NCI-H1092 treated with DMSO at 0.1 percent for 48 hours (cell line): ENCODE measurements at regions not wholly inside any gene's neighbourhood (a gene's known extent, or its start where the extent isn't known, plus 50 kb on each side); places are given as distances from the start of the nearest gene placed in this dataset.
"Not testable (repeated sequence)": the region's sequence is repeated elsewhere in the genome, so short reads cannot be mapped to it uniquely, and the experiment has no call there.

Experiments used
- DNase-seq: peaks from one replicate; lab custom pipeline; 2025; lab: John Stamatoyannopoulos, UW

- no peak for DNase-seq
These were observed 303.6 kb upstream of the ID2 start for GRCh38 chr2:8378016-8378810.

DNA sequence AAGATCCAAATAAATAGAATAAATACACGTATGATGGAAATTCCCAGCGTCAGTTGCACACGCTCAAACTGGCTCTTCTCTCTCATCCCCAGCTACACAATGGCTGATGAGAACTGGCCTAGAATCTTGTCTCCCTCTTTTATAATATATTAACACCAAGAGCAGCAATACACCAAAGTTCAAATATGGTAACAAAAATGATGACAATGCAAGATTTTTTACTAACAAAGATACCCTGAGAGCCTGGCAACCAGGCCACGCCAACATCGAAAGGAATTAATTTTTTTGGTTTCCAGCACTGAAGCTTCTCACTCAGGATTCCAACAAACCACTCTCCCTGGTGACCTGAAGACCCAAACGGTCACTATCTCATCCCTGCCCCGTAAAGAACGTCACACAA, 302.7 kb upstream of the ID2 start:
- DNase-seq: no peak

GRCh38 chr2:8379549-8379948, 302.3 kb upstream of the ID2 start:
- no peak for DNase-seq

GRCh38 chr2:8380026-8380425, 301.8 kb upstream of the ID2 start:
- no peak for DNase-seq

GRCh38 chr2:8380566-8380965, 301.3 kb upstream of the ID2 start:
- DNase-seq: no peak

DNA sequence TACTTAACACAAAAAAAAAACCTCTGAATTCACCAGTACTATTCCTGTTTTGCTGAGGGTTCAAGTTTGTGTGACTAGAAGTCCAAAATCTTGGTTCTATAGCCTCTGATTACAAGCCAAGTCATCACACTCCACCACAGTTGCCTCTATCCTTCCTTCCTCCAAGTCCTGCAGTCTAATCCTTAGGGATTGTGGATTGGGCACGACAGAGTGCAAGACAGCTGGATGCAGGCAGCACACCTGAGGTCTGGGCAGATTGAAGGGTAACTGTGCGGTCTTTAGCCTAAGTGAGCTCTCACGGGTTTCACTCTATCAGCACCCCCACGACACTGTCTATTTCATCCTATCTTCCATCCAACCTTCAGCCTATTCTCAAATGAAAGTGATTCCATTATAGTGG, 299.4 kb upstream of the ID2 start:
- DNase-seq: no peak

GRCh38 chr2:8386748-8387147, 295.1 kb upstream of the ID2 start:
- not testable (repeated sequence) for DNase-seq

DNA sequence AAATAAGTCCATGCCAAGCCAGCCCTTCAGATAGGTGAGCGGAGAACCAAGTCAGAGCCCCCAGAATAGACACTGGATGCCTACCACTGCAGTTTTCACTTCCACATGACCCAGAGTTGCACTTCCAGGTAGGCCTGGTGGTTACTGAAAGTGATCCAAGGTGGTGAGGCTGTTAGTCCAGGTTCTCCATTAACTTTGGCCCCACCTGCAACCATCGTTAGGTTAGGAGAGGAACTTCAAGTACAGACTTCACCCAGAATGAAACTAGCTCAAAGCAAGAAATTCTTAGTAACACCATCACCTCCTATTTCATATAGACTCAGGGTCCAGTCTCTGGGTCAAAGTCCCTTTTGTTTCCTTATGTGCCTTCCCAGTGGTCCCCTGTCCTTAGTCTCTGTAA, 293.1 kb upstream of the ID2 start:
- DNase-seq: no peak

DNA sequence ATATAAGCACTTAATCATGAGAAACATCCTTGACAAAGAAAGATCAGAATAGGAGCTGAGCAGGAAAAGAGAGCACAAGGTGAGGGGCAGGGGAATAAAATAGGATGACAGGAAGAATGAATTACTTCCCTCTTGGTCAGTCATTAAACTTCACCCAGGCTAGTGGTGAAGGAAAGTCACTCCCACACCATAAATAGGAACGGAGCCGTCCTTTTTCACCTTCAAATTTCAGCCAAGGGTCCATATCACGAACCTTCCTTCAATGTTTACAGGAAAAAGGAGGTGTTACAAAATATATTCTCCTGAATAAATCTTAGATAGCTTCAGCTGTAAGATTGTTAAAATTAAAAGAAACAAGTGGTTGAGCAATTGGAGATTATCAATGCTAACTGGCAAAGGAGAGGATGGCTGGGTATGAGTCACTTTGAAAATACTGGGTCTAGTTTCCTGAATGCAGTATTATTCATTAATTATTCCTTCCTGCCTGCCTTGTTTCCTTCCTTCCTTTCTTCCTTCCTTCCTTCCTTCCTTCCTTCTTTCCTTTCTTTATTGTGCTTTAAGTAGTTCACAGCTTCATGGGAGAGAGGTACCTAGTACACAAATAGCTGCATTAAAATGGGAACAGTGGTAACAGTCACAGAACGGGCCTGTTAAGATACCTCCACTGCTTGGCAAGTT, 292.3 kb upstream of the ID2 start:
- DNase-seq: no peak

DNA sequence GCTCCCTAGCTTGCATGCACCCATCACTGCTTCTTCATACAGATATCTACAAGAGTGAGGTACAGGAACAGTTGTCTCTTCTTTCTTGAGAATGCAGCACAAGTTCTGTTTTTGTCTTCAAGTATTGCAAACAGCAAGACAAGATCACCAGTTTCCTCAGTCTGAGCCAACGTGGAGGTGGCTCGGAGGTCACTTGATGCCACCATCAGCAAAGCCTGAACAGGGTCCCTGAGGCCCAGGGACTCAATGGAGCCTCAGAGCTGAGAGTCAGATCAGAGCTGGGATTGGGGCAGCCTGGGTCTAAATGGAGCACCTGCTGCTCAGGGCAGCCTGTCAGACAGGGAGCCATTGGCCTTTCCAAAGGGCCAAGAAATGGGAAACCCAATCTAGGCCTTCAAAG, 290.7 kb upstream of the ID2 start:
- no peak for DNase-seq

DNA sequence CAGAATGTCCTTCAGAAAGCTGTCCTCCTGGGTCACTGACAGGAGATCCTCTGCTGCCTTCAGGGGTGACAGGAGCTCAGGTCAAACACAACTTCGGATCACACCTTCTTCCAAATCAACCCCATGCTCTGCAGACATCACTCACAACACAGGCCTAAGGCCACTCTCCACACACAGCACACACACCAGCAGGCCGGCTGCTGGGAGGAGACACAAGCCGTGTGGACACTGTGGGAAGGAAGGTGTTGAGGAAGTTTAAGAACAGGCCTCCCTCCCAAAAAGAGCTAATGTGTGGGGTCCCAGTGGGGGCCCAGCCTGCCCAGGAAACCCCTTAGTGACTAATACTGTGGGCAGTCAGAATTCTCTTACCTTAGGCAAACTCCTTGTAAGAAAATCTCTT, 290.3 kb upstream of the ID2 start:
- no peak for DNase-seq

DNA sequence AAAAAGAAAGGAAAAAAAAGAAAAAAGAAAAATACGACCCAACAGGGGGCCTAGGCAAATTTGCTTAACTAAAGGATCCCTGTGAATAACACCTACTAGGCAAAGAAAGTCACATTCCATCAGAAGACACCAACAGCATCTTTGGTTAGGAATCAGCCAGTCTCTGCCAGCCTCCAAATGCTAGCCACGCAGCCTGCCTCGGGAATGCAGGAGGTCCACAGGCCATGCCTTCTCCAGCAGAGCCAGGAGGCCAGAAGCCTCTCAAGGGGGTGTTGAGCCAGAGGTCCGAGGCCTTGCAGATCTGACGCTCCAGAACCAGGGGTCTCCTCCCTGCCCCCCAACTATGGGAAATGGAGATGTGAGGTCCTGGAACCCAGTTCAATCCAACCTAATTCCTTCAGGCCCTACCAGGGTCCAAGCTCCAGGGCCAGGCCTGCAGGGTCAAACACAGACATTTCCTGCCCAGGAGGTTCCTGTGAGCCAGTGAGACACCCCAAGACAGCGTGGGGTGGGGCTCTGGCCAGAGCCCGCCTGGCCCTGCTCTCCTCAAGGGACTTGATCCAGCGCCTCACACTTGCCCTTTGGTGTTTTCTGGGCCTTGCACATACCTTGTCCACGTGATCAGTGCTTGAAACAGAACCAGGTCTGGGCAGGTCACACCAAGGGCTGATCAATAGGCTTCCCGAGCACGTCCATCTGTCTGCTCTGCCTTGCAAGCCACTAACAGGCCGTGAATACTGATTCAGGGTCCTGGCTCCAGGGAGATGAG, 289.6 kb upstream of the ID2 start:
- DNase-seq: no peak

DNA sequence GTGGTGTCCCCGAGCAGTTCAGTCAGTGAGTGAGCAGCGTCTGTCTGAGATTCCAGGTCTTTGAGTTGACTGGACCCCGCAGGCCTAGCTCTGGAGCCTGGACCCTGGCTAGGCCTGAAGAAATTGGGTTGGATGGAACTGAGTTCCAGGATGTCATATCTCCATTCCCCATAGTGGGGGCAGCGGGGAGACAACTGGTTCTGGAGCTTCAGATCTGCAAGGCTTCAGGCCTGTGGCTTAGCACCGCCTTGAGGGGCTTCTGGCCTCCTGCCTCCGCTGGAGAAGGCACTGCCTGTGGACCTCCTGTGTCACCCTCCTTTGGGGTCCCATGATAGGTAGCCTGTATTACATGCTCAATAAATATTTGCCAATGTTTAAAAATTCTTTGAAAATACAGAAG, 288.4 kb upstream of the ID2 start:
- no peak for DNase-seq

DNA sequence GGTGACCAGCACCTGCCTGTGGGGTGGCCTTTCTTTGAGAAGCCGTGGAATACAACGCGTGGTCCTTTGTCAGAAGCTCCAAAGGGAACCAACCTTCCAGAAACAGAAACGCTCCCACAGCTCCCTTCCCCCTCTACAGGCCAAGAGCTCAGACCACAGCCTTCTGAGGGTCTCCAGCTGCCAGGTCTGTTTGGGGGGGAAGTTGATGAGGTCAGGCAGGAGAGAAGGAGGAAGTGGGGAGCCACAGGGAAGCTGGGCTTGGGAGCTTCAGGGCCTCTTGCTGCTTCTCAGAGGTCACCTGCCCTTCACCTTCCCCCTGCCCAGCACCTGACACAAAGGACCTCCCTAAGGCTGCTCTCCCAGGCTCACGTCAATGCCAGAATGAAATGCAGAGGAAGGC, 287.7 kb upstream of the ID2 start:
- no peak for DNase-seq

- no peak for DNase-seq
These were observed 287.1 kb upstream of the ID2 start for GRCh38 chr2:8394569-8395359.

DNA sequence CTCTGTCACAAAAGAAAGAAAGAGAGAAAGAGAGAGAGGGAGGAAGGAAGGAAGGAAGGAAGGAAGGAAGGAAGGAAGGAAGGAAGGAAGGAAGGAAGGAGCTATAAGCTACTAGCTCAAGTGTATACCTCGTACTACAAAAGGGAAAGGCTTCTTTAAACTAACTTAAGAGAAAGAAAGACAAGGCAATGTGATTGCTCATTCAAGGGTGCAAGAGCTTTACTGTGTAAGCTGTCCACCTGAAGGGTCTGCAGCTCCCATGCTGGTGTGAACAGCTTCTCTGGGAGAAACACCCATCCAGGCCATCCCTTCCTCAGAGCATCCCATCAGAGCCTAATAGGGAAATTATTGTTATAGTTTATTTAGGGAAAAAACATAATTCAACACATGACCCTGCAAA, 286.1 kb upstream of the ID2 start:
- DNase-seq: no peak

DNA sequence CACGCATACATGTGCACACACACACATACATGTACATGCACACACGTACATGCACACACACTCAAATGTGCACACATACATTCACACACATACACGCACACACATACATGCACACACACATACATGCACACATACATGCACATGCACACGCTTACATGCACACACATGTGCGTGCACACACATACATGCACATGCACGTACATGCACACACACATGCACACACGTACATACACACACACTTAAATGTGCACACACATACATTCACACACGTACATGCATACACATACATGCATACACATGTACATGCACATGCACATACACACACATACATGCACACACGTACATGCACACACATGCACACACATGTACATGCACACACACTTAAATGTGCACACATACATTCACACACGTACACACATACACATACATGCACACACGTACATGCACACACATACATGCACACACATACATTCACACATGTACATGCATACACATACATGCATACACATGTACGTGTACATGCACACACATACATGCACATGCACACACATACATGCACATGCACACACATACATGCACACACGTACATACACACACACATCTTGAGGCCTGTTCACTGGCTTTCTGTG, 283.7 kb upstream of the ID2 start:
- no peak for DNase-seq

- DNase-seq: no peak
These were observed 282.1 kb upstream of the ID2 start for GRCh38 chr2:8399731-8400130.

DNA sequence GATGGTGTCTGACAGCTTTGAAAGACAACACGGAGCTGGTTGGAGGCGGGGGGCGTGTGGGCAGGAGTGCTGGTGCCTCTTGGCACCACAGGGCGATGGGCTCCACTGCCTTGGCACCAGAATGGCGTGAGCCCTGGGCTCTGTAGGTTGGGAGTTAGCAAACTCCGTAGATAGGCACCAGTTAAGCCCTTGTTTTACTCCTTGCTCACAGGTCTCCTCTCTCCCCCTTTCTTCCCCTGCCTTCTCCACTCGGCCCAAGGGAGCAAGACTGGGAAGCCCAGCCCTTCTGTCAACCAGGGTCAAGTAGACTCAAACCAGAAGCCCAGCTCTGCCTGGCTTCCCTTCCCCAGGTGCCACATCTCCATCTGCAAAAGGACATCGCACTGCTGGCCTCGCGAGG, 281.7 kb upstream of the ID2 start:
- no peak for DNase-seq

- peak; percentile 70 for DNase-seq
These were observed 279.6 kb upstream of the ID2 start for GRCh38 chr2:8402222-8402621.

DNA sequence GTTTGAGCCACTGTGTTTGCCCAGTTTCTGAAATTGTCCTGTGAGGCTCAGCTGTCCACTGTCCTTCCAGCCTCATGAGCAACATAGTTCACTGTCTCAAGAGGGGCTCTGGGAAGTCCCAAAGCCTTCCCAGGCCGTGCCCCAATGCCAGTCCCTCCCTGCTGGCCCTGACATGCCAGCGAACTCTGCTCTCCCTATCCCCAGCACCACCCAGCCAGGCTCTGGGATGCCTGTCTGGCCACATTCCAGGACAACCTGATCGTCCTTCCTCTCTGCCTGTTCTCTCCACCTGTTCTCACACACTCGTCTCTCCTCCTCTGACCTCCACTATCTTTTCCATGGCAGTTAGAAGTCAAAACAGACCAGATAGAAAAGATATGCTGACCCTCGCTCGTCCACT, 278.0 kb upstream of the ID2 start:
- DNase-seq: no peak

DNA sequence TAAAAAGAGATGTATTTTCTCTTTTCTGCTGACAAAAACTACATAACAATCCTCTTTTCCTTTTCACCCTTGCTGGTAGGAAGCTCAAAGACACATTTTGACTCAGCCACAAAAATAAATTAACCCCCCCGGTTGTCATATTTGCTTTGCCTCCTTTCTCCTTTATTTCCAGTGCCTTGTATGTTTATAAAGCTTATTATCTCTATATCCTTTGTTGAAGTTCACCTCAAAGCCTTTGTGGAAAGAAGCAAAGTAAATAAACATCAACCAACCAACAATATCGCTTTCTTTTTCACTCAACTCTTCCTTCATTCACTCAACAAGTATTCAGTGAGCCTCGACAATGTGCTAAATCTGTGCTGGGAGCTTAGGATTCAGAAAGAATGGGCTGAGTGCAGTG, 276.5 kb upstream of the ID2 start:
- DNase-seq: no peak
